ENCODE measurements at regions not wholly inside any gene's neighbourhood (a gene's known extent, or its start where the extent isn't known, plus 50 kb on each side); places are given as distances from the start of the nearest gene placed in this dataset.
A peak's percentile ranks its signal among the peaks of the same experiment; 100 is the strongest.

DNA sequence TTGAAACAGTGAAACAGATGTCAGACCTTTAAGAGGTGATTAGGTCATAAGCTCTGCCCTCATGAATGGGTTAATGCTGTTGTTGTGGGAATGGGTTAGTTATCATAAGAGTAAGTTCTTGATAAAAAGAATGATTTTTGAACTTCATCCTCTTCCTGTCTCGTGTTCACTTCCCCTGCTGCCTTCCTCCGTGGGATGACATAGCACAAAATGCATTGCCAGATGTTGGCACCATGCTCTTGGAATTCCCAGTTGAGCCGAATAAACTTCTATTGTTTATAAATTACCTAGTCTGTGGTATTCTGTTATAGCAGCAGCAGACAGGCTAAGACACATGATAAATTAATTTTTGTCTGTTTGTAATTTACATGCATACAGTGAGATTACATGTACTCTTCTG lies 112.0 kb upstream of the LRRC7 start:
- no peak overlapping the region for H3K4me3 ChIP-seq (ENCODE audit: low read length)
- H3K9ac ChIP-seq (ENCODE audit: extremely low read depth, low read length, poor library complexity, severe bottlenecking): no peak overlapping the region
- peaks cover 4% of the 10 kb centered on the region for H3K4me1 ChIP-seq (ENCODE audit: control insufficient read depth, insufficient read depth, low read length)
- WGBS, 2 experiments (ENCODE audit: insufficient coverage in 1 of 2, insufficient read length in 1 of 2): 73 to 96% methylated on average over 2 to 3 of the region's 3 CpGs
- Mint-ChIP-seq H3K4me1 (peaks cover 11% of the 10 kb centered on the region), H3K9me3 (peaks cover 22% of the 10 kb centered on the region), H3K4me3 (no peak overlapping the region), H3K36me3 (ENCODE audit: low read depth) (no peaks in the 10 kb centered on the region), H3K27ac (no peak overlapping the region), H3K27me3 (ENCODE audit: insufficient read depth) (no peaks in the 10 kb centered on the region)
- H3K27me3 ChIP-seq (ENCODE audit: control insufficient read depth, insufficient read depth, low read length, poor library complexity, severe bottlenecking): no peaks in the 10 kb centered on the region
- no peaks in the 10 kb centered on the region for H3K36me3 ChIP-seq (ENCODE audit: control insufficient read depth, insufficient read depth, low read length)
- no peak overlapping the region for H3K27ac ChIP-seq (ENCODE audit: low read depth, low read length)
- H3K9me3 ChIP-seq (ENCODE audit: control insufficient read depth, low read length): peaks cover 19% of the 10 kb centered on the region
- DNase-seq: no peak
- TF ChIP-seq, protein P1, sequence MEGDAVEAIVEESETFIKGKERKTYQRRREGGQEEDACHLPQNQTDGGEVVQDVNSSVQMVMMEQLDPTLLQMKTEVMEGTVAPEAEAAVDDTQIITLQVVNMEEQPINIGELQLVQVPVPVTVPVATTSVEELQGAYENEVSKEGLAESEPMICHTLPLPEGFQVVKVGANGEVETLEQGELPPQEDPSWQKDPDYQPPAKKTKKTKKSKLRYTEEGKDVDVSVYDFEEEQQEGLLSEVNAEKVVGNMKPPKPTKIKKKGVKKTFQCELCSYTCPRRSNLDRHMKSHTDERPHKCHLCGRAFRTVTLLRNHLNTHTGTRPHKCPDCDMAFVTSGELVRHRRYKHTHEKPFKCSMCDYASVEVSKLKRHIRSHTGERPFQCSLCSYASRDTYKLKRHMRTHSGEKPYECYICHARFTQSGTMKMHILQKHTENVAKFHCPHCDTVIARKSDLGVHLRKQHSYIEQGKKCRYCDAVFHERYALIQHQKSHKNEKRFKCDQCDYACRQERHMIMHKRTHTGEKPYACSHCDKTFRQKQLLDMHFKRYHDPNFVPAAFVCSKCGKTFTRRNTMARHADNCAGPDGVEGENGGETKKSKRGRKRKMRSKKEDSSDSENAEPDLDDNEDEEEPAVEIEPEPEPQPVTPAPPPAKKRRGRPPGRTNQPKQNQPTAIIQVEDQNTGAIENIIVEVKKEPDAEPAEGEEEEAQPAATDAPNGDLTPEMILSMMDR (conservative IDR thresholded peaks at IDR 0.05): no peak

DNA sequence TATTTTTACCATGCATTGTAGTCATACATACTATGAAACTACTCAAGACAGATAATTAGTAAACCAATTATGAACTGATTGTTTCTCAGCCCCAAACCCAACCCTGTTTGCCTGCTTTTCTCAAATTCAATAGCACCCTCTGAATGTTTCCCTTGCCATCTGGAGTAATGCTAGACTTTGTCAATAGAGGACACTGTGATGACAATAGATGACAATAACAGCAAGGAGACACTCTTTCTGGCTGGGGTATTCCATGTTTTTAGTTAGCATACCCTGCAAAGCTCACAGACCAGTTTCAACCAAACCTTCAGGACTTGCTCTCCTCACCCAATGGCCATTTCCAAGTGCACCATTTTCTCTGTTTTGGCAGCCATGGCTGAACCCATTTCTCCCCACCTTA lies 108.5 kb upstream of the LRRC7 start:
- Histone ChIP-seq H3K9ac (ENCODE audit: extremely low read depth, low read length, poor library complexity, severe bottlenecking) (no peak overlapping the region), H3K27me3 (ENCODE audit: control insufficient read depth, insufficient read depth, low read length, poor library complexity, severe bottlenecking) (no peaks in the 10 kb centered on the region), H3K4me3 (ENCODE audit: low read length) (no peak overlapping the region), H3K36me3 (ENCODE audit: control insufficient read depth, insufficient read depth, low read length) (no peaks in the 10 kb centered on the region), H3K4me1 (ENCODE audit: control insufficient read depth, insufficient read depth, low read length) (no peaks in the 10 kb centered on the region), H3K9me3 (ENCODE audit: control insufficient read depth, low read length) (peaks cover 29% of the 10 kb centered on the region), H3K27ac (ENCODE audit: low read depth, low read length) (no peak overlapping the region)
- Mint-ChIP-seq H3K27me3 (ENCODE audit: insufficient read depth) (no peaks in the 10 kb centered on the region), H3K36me3 (ENCODE audit: low read depth) (no peaks in the 10 kb centered on the region), H3K27ac (no peak overlapping the region), H3K4me1 (peaks cover 4% of the 10 kb centered on the region), H3K4me3 (no peak overlapping the region), H3K9me3 (peaks cover 29% of the 10 kb centered on the region)
- TF ChIP-seq, protein P1 (conservative IDR thresholded peaks at IDR 0.05): peak; percentile 39
- DNase-seq: no peak

- H3K9me3 Mint-ChIP-seq: peaks cover 4% of the 10 kb centered on the region
- Histone ChIP-seq H3K9me3 (ENCODE audit: control insufficient read depth, low read length) (peaks cover 8% of the 10 kb centered on the region), H3K27ac (ENCODE audit: low read depth, low read length) (no peak overlapping the region), H3K4me3 (ENCODE audit: low read length) (no peak overlapping the region), H3K27me3 (ENCODE audit: control insufficient read depth, insufficient read depth, low read length, poor library complexity, severe bottlenecking) (no peaks in the 10 kb centered on the region), H3K36me3 (ENCODE audit: control insufficient read depth, insufficient read depth, low read length) (no peaks in the 10 kb centered on the region), H3K4me1 (ENCODE audit: control insufficient read depth, insufficient read depth, low read length) (peaks cover 2% of the 10 kb centered on the region), H3K9ac (ENCODE audit: extremely low read depth, low read length, poor library complexity, severe bottlenecking) (no peak overlapping the region)
- H3K4me3 Mint-ChIP-seq: no peak overlapping the region
- H3K27me3 Mint-ChIP-seq (ENCODE audit: insufficient read depth): no peaks in the 10 kb centered on the region
- peaks cover 10% of the 10 kb centered on the region for H3K4me1 Mint-ChIP-seq
- no peak for DNase-seq
- TF ChIP-seq, protein P1 (conservative IDR thresholded peaks at IDR 0.05): no peak
- no peak overlapping the region for H3K27ac Mint-ChIP-seq
- no peaks in the 10 kb centered on the region for H3K36me3 Mint-ChIP-seq (ENCODE audit: low read depth)
- 60 to 96% methylated on average over 1 to 2 of the region's 2 CpGs for WGBS, 2 experiments (ENCODE audit: insufficient coverage in 1 of 2, insufficient read length in 1 of 2)
Observed at GRCh38 chr1:69475021-69475420, 92.7 kb upstream of the LRRC7 start.

Measured in endodermal cell (in vitro differentiated cells).